GDM1 (cell line): ENCODE measurements at regions not wholly inside any gene's neighbourhood (a gene's known extent, or its start where the extent isn't known, plus 50 kb on each side); places are given as distances from the start of the nearest gene placed in this dataset.
A peak's percentile ranks its signal among the peaks of the same experiment; 100 is the strongest.
"Not testable (repeated sequence)": the region's sequence is repeated elsewhere in the genome, so short reads cannot be mapped to it uniquely, and the experiment has no call there.

Experiments used
- DNase-seq: peaks from one replicate; lab custom pipeline; 2025; lab: John Stamatoyannopoulos, UW

- no peak for DNase-seq
These were observed 496.9 kb upstream of the STXBP6 start for GRCh38 chr14:25546826-25547225.

- peak; percentile 21 for DNase-seq
These were observed 488.0 kb upstream of the STXBP6 start for GRCh38 chr14:25537846-25538455.

GRCh38 chr14:25526290-25526689, 476.3 kb upstream of the STXBP6 start:
- no peak for DNase-seq

DNA sequence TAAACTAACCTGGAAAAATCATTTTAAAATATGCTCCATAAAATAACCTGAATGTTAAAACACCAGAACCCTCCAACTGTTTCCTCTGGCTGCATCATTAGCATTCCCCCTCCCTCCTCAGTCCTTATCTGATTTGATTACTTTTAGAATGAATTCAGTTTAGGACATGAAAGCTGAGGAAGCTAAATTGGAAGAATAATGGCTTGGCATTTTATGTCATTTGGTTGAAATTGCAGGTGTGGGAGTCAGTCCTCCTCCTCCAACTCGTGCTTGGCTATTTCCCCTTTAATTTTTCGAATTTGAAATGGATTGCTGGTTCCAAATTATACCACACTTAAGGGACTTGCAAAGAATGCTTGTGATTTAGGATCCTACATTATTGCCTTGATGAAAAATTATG, 473.0 kb upstream of the STXBP6 start:
- no peak for DNase-seq

GRCh38 chr14:25522116-25522515, 472.2 kb upstream of the STXBP6 start:
- DNase-seq = no peak

DNA sequence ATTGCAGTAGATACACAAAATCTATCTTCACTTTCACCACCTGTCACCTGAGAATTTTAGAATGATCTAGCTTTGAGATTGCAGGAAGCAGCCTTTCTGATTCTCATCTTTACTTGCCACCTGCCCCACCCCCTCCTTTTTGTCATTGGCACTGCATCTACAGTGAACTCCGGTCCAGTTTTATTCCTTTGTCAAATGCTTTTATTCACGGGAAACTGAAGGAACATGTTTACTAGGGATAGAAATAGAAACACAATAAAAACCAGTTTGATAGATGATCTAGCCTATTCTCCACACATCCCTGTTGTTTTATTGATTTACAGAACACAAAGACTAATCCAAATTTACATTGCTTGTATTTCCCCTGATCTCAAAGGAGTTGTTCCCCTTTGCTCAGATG, 471.7 kb upstream of the STXBP6 start:
- DNase-seq = no peak

GRCh38 chr14:25520821-25521220, 470.9 kb upstream of the STXBP6 start:
- no peak for DNase-seq

- no peak for DNase-seq
These were observed 468.4 kb upstream of the STXBP6 start for GRCh38 chr14:25518364-25518763.

- no peak for DNase-seq
These were observed 466.9 kb upstream of the STXBP6 start for GRCh38 chr14:25516838-25517237.

GRCh38 chr14:25508845-25509244, 458.9 kb upstream of the STXBP6 start:
- DNase-seq = no peak

DNA sequence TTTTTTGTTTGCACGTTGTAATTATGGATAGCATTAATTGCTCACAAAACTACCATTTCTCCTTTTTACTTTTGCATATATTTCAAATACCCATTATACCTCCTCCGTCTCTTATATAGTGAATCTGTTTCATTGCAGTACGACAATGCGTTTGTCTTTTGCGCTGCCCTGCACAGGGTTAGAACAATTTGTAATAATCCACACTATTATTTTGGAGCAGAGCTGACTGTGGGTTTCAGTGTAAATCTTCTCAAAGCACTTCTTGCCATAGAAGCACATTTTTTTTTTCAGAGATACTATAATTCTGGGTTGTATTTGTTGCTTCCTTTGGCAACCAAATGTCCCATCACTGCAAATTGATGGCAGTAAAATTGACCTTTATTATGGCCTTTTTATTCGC, 451.8 kb upstream of the STXBP6 start:
- DNase-seq = no peak

GRCh38 chr14:25488961-25489360, 439.0 kb upstream of the STXBP6 start:
- DNase-seq = no peak

DNA sequence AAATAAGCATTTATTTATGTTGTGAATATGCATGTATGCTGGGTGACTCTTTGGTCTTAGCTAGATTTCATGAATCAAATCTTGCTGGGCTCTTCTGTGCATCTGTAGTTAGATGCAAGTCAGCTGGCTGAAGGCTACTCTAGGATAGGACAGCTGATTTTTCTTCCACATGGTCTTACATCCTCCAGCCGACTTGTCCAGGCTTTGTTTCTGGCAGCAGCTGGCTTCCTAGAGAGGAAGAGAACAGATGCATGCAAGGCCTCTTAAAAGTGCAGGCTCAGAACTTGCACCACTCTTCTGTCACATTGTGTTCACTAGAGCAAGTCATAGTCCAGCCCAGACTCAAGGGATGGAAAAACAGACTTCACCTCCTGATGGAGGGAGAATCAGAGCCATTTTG, 435.4 kb upstream of the STXBP6 start:
- no peak for DNase-seq

DNA sequence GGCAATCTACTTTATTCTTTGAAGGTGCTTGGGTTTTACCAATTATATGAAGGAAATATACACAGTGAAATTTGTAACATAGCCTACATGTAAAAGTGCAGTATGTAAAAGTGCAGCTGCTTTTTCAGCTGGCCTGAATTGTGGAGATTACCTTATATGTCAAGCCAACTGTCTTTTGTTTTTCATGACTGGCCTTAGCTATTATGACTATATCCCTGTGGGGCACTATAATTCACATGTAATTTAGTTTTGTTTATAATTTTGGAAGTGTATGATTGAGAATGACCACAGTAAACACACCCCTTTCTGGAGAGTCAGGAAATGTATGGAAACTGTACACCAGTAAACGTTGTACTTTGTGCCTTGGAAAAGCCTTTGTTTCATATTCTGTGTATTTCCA, 435.0 kb upstream of the STXBP6 start:
- DNase-seq = no peak

GRCh38 chr14:25484235-25484634, 434.3 kb upstream of the STXBP6 start:
- DNase-seq = no peak

- DNase-seq = no peak
These were observed 427.6 kb upstream of the STXBP6 start for GRCh38 chr14:25477316-25478098.

DNA sequence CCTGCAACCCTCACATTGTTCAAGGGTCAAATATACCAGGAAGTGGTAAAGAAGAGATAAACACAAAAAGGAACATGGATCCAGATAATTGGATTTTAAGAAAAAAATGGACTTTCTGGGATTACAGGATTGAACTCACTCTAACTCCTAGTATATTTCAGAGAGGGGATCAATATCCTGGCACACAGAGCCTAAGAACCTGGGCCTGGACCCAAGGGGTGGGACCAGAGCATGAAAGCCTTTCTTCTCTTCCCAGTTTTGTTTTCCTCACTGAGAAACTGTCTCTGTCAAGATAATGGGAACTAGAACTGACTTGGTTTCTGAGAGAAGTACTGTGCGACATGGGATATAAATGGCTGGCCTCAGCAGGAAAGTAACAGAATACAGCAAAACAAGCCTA, 422.8 kb upstream of the STXBP6 start:
- no peak for DNase-seq

DNA sequence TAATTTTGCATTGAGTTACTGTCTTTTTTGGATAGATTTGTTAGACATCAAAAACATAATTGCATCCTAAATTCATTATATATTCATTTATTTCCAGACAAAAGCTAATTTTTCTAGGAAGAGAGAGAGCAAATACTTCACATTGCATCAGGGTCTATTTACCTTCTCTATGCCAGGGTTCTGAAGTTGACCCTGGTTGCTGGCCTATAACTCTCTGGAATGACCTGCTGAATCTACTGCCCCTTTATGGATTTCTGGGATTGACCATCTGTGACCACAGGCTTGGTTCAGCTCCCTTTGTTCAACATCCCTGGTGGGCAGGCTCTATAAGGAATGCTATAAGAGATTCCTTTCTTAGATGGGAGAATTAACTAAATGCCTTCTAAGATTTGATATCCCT, 414.8 kb upstream of the STXBP6 start:
- no peak for DNase-seq

DNA sequence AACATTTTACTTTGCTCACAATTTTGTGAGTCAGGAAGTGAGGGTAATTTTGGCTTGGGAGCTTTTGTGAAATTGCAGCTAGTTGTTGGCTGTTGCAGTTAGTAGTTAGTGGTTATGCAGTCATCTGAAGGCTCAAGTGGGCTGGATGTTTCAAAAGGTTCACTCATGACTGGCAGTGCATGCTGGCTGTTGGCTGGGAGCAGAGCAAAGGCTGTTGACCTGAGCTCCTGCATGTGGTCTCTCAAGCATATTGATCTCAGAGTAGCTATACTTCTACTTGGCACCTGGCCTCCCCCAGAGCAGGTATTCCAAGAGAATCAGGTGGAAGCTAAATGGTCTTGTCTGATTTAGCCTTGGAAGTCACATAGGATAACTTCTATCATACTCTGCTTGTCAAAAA, 414.1 kb upstream of the STXBP6 start:
- DNase-seq = no peak

GRCh38 chr14:25463480-25463879, 413.5 kb upstream of the STXBP6 start:
- no peak for DNase-seq

DNA sequence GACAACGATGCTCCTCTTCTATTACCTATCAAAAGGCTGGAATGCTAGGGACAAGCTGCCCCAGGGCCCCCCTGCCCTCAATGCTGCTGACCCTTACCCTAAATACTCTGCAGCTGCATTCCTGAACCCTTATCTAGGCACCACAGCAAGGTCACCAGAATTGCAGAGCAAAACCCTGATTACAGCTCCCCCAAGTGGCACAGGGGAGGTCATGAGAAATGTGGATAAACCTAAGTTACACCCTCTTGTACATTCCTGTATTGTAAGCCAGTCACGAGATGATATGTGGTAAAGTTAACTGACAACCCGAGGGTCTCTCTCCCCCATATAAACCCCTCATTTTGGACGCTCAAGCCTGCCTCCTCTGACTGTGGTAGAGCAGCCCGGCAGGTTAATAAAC, 411.8 kb upstream of the STXBP6 start:
- DNase-seq = no peak

DNA sequence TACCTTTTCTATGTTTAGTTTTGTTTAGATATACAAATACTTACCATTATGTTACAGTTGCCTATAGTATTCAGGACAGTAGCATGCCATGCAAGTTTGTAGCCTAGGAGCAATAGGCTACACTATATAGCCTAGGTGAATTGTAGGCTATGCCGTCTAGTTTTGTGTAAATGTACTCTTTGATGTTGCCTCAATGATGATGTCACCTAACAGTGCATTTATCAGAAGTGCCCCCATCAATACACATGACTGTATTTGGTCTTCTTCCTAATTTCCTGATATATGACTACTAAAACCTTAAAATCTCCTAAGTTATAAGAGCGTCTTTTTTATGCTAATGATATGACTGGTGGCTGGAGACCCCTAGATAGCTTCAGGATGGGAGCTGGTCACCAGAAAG, 394.4 kb upstream of the STXBP6 start:
- DNase-seq = no peak

- not testable (repeated sequence) for DNase-seq
These were observed 390.4 kb upstream of the STXBP6 start for GRCh38 chr14:25440382-25440781.

- DNase-seq = no peak
These were observed 387.0 kb upstream of the STXBP6 start for GRCh38 chr14:25436906-25437305.
